ENCODE measurements at regions not wholly inside any gene's neighbourhood (a gene's known extent, or its start where the extent isn't known, plus 50 kb on each side); places are given as distances from the start of the nearest gene placed in this dataset.

- H3K4me1 ChIP-seq (ENCODE audit: control insufficient read depth in 1 of 2, insufficient read depth in 2 of 2, low read length in 2 of 2), result no peaks in the 10 kb centered on the region
- no peak overlapping the region for H3K27ac ChIP-seq (ENCODE audit: low read depth in 1 of 2, low read length in 2 of 2)
- intact Hi-C loops (cut with DNase I), result no loop called here
- DNase-seq (no peak), ATAC-seq (ENCODE audit: low FRiP score) (no peak)
- H3K4me3 ChIP-seq (ENCODE audit: low read length in 2 of 2), result no peak overlapping the region
- H3K36me3 ChIP-seq (ENCODE audit: control insufficient read depth in 1 of 2, insufficient read depth in 2 of 2, low read length in 1 of 2), result no peaks in the 10 kb centered on the region
- WGBS, 2 donors, result 68 to 81% methylated on average over 2 of the region's 2 CpGs
- H3K9me3 ChIP-seq (ENCODE audit: control insufficient read depth, low read length), result no peaks in the 10 kb centered on the region
- H3K27me3 ChIP-seq (ENCODE audit: control insufficient read depth in 1 of 2, insufficient read depth in 2 of 2, low read length in 1 of 2), result no peaks in the 10 kb centered on the region
These were observed 356.5 kb downstream of the CBLL2 start for GRCh38 chrX:22629105-22629725.

GRCh38 chrX:22634083-22634482 is 361.4 kb downstream of the CBLL2 start:
- intact Hi-C loops (cut with DNase I), result no loop called here
- no peaks in the 10 kb centered on the region for H3K27me3 ChIP-seq (ENCODE audit: control insufficient read depth in 1 of 2, insufficient read depth in 2 of 2, low read length in 1 of 2)
- no peak overlapping the region for H3K4me3 ChIP-seq (ENCODE audit: low read length in 2 of 2)
- H3K27ac ChIP-seq (ENCODE audit: low read depth in 1 of 2, low read length in 2 of 2), result no peak overlapping the region
- ATAC-seq (ENCODE audit: low FRiP score) (no peak), DNase-seq (no peak)
- WGBS, 2 donors, result 33 to 59% methylated on average over 4 of the region's 4 CpGs
- H3K9me3 ChIP-seq (ENCODE audit: control insufficient read depth, low read length), result no peaks in the 10 kb centered on the region
- no peaks in the 10 kb centered on the region for H3K36me3 ChIP-seq (ENCODE audit: control insufficient read depth in 1 of 2, insufficient read depth in 2 of 2, low read length in 1 of 2)
- no peaks in the 10 kb centered on the region for H3K4me1 ChIP-seq (ENCODE audit: control insufficient read depth in 1 of 2, insufficient read depth in 2 of 2, low read length in 2 of 2)

GRCh38 chrX:22634751-22635150 is 362.0 kb downstream of the CBLL2 start:
- no peak overlapping the region for H3K4me3 ChIP-seq (ENCODE audit: low read length in 2 of 2)
- no peaks in the 10 kb centered on the region for H3K4me1 ChIP-seq (ENCODE audit: control insufficient read depth in 1 of 2, insufficient read depth in 2 of 2, low read length in 2 of 2)
- no peak for DNase-seq
- intact Hi-C loops (cut with DNase I), result no loop called here
- ATAC-seq (ENCODE audit: low FRiP score), result no peak
- H3K27ac ChIP-seq (ENCODE audit: low read depth in 1 of 2, low read length in 2 of 2), result no peak overlapping the region
- WGBS, 2 donors, result 73 to 83% methylated on average over 1 of the region's 1 CpG
- H3K9me3 ChIP-seq (ENCODE audit: control insufficient read depth, low read length), result no peaks in the 10 kb centered on the region
- no peaks in the 10 kb centered on the region for H3K27me3 ChIP-seq (ENCODE audit: control insufficient read depth in 1 of 2, insufficient read depth in 2 of 2, low read length in 1 of 2)
- H3K36me3 ChIP-seq (ENCODE audit: control insufficient read depth in 1 of 2, insufficient read depth in 2 of 2, low read length in 1 of 2), result no peaks in the 10 kb centered on the region

- WGBS, 2 donors, result 54 to 74% methylated on average over 6 of the region's 6 CpGs
- DNase-seq, result no peak
- no peaks in the 10 kb centered on the region for H3K36me3 ChIP-seq (ENCODE audit: control insufficient read depth in 1 of 2, insufficient read depth in 2 of 2, low read length in 1 of 2)
- no peak overlapping the region for H3K4me3 ChIP-seq (ENCODE audit: low read length in 2 of 2)
- no peaks in the 10 kb centered on the region for H3K4me1 ChIP-seq (ENCODE audit: control insufficient read depth in 1 of 2, insufficient read depth in 2 of 2, low read length in 2 of 2)
- H3K9me3 ChIP-seq (ENCODE audit: control insufficient read depth, low read length), result no peaks in the 10 kb centered on the region
- no peaks in the 10 kb centered on the region for H3K27me3 ChIP-seq (ENCODE audit: control insufficient read depth in 1 of 2, insufficient read depth in 2 of 2, low read length in 1 of 2)
- H3K27ac ChIP-seq (ENCODE audit: low read depth in 1 of 2, low read length in 2 of 2), result no peak overlapping the region
- ATAC-seq (ENCODE audit: low FRiP score), result no peak
- intact Hi-C loops (cut with DNase I), result no loop called here
These were observed 351.5 kb upstream of the DDX53 start for GRCh38 chrX:22648281-22648680.

- H3K9me3 ChIP-seq (ENCODE audit: control insufficient read depth, low read length), result no peaks in the 10 kb centered on the region
- intact Hi-C loops (cut with DNase I), result no loop called here
- no peaks in the 10 kb centered on the region for H3K36me3 ChIP-seq (ENCODE audit: control insufficient read depth in 1 of 2, insufficient read depth in 2 of 2, low read length in 1 of 2)
- 61 to 70% methylated on average over 5 of the region's 5 CpGs for WGBS, 2 donors
- DNase-seq (no peak), ATAC-seq (ENCODE audit: low FRiP score) (no peak)
- no peak overlapping the region for H3K4me3 ChIP-seq (ENCODE audit: low read length in 2 of 2)
- no peaks in the 10 kb centered on the region for H3K27me3 ChIP-seq (ENCODE audit: control insufficient read depth in 1 of 2, insufficient read depth in 2 of 2, low read length in 1 of 2)
- H3K4me1 ChIP-seq (ENCODE audit: control insufficient read depth in 1 of 2, insufficient read depth in 2 of 2, low read length in 2 of 2), result no peaks in the 10 kb centered on the region
- H3K27ac ChIP-seq (ENCODE audit: low read depth in 1 of 2, low read length in 2 of 2), result no peak overlapping the region
These were observed 349.1 kb upstream of the DDX53 start for GRCh38 chrX:22650691-22651090.

- H3K4me1 ChIP-seq (ENCODE audit: control insufficient read depth in 1 of 2, insufficient read depth in 2 of 2, low read length in 2 of 2), result no peaks in the 10 kb centered on the region
- DNase-seq (no peak), ATAC-seq (ENCODE audit: low FRiP score) (no peak)
- H3K36me3 ChIP-seq (ENCODE audit: control insufficient read depth in 1 of 2, insufficient read depth in 2 of 2, low read length in 1 of 2), result no peaks in the 10 kb centered on the region
- H3K27me3 ChIP-seq (ENCODE audit: control insufficient read depth in 1 of 2, insufficient read depth in 2 of 2, low read length in 1 of 2), result no peaks in the 10 kb centered on the region
- intact Hi-C loops (cut with DNase I), result no loop called here
- no peak overlapping the region for H3K27ac ChIP-seq (ENCODE audit: low read depth in 1 of 2, low read length in 2 of 2)
- H3K9me3 ChIP-seq (ENCODE audit: control insufficient read depth, low read length), result no peaks in the 10 kb centered on the region
- WGBS, 2 donors, result 15 to 25% methylated on average over 6 of the region's 6 CpGs
- no peak overlapping the region for H3K4me3 ChIP-seq (ENCODE audit: low read length in 2 of 2)
These were observed 347.2 kb upstream of the DDX53 start for GRCh38 chrX:22652596-22652995.

GRCh38 chrX:22660756-22661155 is 339.0 kb upstream of the DDX53 start:
- no peaks in the 10 kb centered on the region for H3K9me3 ChIP-seq (ENCODE audit: control insufficient read depth, low read length)
- no peak overlapping the region for H3K27ac ChIP-seq (ENCODE audit: low read depth in 1 of 2, low read length in 2 of 2)
- no peaks in the 10 kb centered on the region for H3K27me3 ChIP-seq (ENCODE audit: control insufficient read depth in 1 of 2, insufficient read depth in 2 of 2, low read length in 1 of 2)
- WGBS, 2 donors, result 19 to 27% methylated on average over 2 of the region's 2 CpGs
- no peak for ATAC-seq (ENCODE audit: low FRiP score)
- intact Hi-C loops (cut with DNase I), result no loop called here
- DNase-seq, result no peak
- H3K4me3 ChIP-seq (ENCODE audit: low read length in 2 of 2), result no peak overlapping the region
- H3K36me3 ChIP-seq (ENCODE audit: control insufficient read depth in 1 of 2, insufficient read depth in 2 of 2, low read length in 1 of 2), result no peaks in the 10 kb centered on the region
- H3K4me1 ChIP-seq (ENCODE audit: control insufficient read depth in 1 of 2, insufficient read depth in 2 of 2, low read length in 2 of 2), result no peaks in the 10 kb centered on the region

- Histone ChIP-seq H3K4me1 (ENCODE audit: control insufficient read depth in 1 of 2, insufficient read depth in 2 of 2, low read length in 2 of 2) (no peaks in the 10 kb centered on the region), H3K27ac (ENCODE audit: low read depth in 1 of 2, low read length in 2 of 2) (no peak overlapping the region), H3K4me3 (ENCODE audit: low read length in 2 of 2) (no peak overlapping the region), H3K27me3 (ENCODE audit: control insufficient read depth in 1 of 2, insufficient read depth in 2 of 2, low read length in 1 of 2) (no peaks in the 10 kb centered on the region), H3K36me3 (ENCODE audit: control insufficient read depth in 1 of 2, insufficient read depth in 2 of 2, low read length in 1 of 2) (no peaks in the 10 kb centered on the region), H3K9me3 (ENCODE audit: control insufficient read depth, low read length) (no peaks in the 10 kb centered on the region)
- 80 to 94% methylated on average over 1 of the region's 1 CpG for WGBS, 2 donors
- intact Hi-C loops (cut with DNase I), result no loop called here
- DNase-seq (no peak), ATAC-seq (ENCODE audit: low FRiP score) (no peak)
These were observed 337.0 kb upstream of the DDX53 start for GRCh38 chrX:22662776-22663175.

- H3K9me3 ChIP-seq (ENCODE audit: control insufficient read depth, low read length), result no peaks in the 10 kb centered on the region
- H3K4me3 ChIP-seq (ENCODE audit: low read length in 2 of 2), result no peak overlapping the region
- no peak overlapping the region for H3K27ac ChIP-seq (ENCODE audit: low read depth in 1 of 2, low read length in 2 of 2)
- no peaks in the 10 kb centered on the region for H3K36me3 ChIP-seq (ENCODE audit: control insufficient read depth in 1 of 2, insufficient read depth in 2 of 2, low read length in 1 of 2)
- 90 to 95% methylated on average over 3 of the region's 3 CpGs for WGBS, 2 donors
- H3K4me1 ChIP-seq (ENCODE audit: control insufficient read depth in 1 of 2, insufficient read depth in 2 of 2, low read length in 2 of 2), result no peaks in the 10 kb centered on the region
- intact Hi-C loops (cut with DNase I), result no loop called here
- DNase-seq (no peak), ATAC-seq (ENCODE audit: low FRiP score) (no peak)
- H3K27me3 ChIP-seq (ENCODE audit: control insufficient read depth in 1 of 2, insufficient read depth in 2 of 2, low read length in 1 of 2), result no peaks in the 10 kb centered on the region
These were observed 334.9 kb upstream of the DDX53 start for GRCh38 chrX:22664826-22665225.
